A673 (cell line): ENCODE measurements at regions not wholly inside any gene's neighbourhood (a gene's known extent, or its start where the extent isn't known, plus 50 kb on each side); places are given as distances from the start of the nearest gene placed in this dataset.

Experiments used
- CTCF ChIP-seq: fragments of 300-800, 200-600 bp; sonication (generic); conservative IDR thresholded peaks from 2 replicates; pipeline ENCODE4 v1.5.1; 2017; ENCODE audit warnings: low read depth, mild to moderate bottlenecking, antibody characterized with exemption, low read length, moderate library complexity, mixed read lengths
- EZH2 ChIP-seq: fragments of 200-600 bp; sonication (generic); IDR thresholded peaks from 2 replicates; pipeline ENCODE4 v1.6.1; 2017; ENCODE audit warnings: borderline replicate concordance, low read depth, mild to moderate bottlenecking, mixed read lengths, antibody characterized with exemption, low read length; ENCODE audit not compliant: poor library complexity, severe bottlenecking

GRCh38 chr9:81423589-81424326 lies 265.6 kb downstream of the TLE1 start:
- no peak for TF ChIP-seq CTCF
- no peak for TF ChIP-seq EZH2
